ENCODE measurements at regions not wholly inside any gene's neighbourhood (a gene's known extent, or its start where the extent isn't known, plus 50 kb on each side); places are given as distances from the start of the nearest gene placed in this dataset.
A peak's percentile ranks its signal among the peaks of the same experiment; 100 is the strongest.

DNA sequence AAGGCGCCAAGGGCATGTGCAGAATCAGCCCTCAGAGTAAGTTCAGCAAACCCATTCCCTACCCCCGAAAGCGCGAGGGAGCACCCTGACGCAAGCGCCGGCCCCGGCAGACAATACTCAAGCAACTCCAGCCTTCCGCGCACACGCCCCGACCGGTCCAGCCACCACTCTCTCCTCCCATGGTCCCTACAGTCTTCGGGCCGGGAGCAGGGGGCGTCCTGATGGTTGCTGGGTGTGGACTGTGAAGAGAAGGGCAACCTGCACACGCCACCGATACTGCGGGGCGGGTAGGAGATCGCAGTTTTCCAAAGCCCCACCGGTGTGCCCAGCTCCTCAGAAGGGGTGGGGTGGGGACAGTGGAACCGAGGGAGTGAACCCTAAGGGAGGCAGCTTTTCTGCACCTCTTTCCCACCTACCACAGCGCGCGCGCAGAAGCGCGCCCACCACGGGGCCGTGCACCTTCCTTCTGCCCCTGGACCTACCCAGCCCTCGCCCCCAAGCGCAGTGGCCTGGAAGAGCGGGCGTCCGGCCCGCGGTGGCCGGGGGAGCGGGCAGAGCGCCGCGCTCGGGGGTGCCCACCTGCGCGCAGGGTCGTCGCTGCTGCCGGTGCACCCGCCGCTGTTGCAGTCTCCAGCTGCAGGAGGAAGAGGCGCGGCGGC is 650.2 kb upstream of the DIPK2B start (continued):
- TF ChIP-seq, protein P1, sequence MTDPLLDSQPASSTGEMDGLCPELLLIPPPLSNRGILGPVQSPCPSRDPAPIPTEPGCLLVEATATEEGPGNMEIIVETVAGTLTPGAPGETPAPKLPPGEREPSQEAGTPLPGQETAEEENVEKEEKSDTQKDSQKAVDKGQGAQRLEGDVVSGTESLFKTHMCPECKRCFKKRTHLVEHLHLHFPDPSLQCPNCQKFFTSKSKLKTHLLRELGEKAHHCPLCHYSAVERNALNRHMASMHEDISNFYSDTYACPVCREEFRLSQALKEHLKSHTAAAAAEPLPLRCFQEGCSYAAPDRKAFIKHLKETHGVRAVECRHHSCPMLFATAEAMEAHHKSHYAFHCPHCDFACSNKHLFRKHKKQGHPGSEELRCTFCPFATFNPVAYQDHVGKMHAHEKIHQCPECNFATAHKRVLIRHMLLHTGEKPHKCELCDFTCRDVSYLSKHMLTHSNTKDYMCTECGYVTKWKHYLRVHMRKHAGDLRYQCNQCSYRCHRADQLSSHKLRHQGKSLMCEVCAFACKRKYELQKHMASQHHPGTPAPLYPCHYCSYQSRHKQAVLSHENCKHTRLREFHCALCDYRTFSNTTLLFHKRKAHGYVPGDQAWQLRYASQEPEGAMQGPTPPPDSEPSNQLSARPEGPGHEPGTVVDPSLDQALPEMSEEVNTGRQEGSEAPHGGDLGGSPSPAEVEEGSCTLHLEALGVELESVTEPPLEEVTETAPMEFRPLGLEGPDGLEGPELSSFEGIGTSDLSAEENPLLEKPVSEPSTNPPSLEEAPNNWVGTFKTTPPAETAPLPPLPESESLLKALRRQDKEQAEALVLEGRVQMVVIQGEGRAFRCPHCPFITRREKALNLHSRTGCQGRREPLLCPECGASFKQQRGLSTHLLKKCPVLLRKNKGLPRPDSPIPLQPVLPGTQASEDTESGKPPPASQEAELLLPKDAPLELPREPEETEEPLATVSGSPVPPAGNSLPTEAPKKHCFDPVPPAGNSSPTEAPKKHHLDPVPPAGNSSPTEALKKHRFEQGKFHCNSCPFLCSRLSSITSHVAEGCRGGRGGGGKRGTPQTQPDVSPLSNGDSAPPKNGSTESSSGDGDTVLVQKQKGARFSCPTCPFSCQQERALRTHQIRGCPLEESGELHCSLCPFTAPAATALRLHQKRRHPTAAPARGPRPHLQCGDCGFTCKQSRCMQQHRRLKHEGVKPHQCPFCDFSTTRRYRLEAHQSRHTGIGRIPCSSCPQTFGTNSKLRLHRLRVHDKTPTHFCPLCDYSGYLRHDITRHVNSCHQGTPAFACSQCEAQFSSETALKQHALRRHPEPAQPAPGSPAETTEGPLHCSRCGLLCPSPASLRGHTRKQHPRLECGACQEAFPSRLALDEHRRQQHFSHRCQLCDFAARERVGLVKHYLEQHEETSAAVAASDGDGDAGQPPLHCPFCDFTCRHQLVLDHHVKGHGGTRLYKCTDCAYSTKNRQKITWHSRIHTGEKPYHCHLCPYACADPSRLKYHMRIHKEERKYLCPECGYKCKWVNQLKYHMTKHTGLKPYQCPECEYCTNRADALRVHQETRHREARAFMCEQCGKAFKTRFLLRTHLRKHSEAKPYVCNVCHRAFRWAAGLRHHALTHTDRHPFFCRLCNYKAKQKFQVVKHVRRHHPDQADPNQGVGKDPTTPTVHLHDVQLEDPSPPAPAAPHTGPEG (CRISPR knock-in tag; IDR thresholded peaks at IDR 0.05): no peak
- no peak for TF ChIP-seq ZNF251 (CRISPR knock-in tag; IDR thresholded peaks at IDR 0.05)
- no peak for TF ChIP-seq SMARCC2 (IDR thresholded peaks at IDR 0.05)
- TF ChIP-seq, protein P2, sequence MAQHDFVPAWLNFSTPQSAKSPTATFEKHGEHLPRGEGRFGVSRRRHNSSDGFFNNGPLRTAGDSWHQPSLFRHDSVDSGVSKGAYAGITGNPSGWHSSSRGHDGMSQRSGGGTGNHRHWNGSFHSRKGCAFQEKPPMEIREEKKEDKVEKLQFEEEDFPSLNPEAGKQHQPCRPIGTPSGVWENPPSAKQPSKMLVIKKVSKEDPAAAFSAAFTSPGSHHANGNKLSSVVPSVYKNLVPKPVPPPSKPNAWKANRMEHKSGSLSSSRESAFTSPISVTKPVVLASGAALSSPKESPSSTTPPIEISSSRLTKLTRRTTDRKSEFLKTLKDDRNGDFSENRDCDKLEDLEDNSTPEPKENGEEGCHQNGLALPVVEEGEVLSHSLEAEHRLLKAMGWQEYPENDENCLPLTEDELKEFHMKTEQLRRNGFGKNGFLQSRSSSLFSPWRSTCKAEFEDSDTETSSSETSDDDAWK (CRISPR knock-in tag; IDR thresholded peaks at IDR 0.05): no peak
- no peak for TF ChIP-seq ZNF772 (CRISPR knock-in tag; IDR thresholded peaks at IDR 0.05)
- TF ChIP-seq ZNF557 (CRISPR knock-in tag; IDR thresholded peaks at IDR 0.05): no peak
- no peak for TF ChIP-seq TOE1 (CRISPR knock-in tag; IDR thresholded peaks at IDR 0.05)
- no peak for TF ChIP-seq IKZF4 (CRISPR knock-in tag; IDR thresholded peaks at IDR 0.05; ENCODE audit: borderline replicate concordance, low read depth, not compliant biosample characterization)
- 0 out of 2 replicates have a peak, but pooled peaks have one; percentile 15 for TF ChIP-seq FOXC1 (CRISPR knock-in tag; IDR thresholded peaks at IDR 0.05; ENCODE audit: borderline replicate concordance)
- peak; percentile 42; the same call in 1 of the 2 replicates for TF ChIP-seq ZNF501 (CRISPR knock-in tag; IDR thresholded peaks at IDR 0.05)
- TF ChIP-seq ZBTB8A (CRISPR knock-in tag; IDR thresholded peaks at IDR 0.05; ENCODE audit: borderline replicate concordance, low read depth): no peak
- no peak for TF ChIP-seq DMAP1 (CRISPR knock-in tag; IDR thresholded peaks at IDR 0.05)
- TF ChIP-seq CENPT (CRISPR knock-in tag; IDR thresholded peaks at IDR 0.05; ENCODE audit: low read depth): no peak
- no peak for TF ChIP-seq HOXD1 (CRISPR knock-in tag; IDR thresholded peaks at IDR 0.05)
- TF ChIP-seq ZNF607 (CRISPR knock-in tag; IDR thresholded peaks at IDR 0.05; ENCODE audit: borderline replicate concordance): peak; percentile 57; the same call in 1 of the 2 replicates
- no peak for TF ChIP-seq ZKSCAN8 (CRISPR knock-in tag; IDR thresholded peaks at IDR 0.05; ENCODE audit: borderline replicate concordance)
- TF ChIP-seq PCBP2 (optimal IDR thresholded peaks at IDR 0.05; ENCODE audit: low read depth, low read length, poor library complexity, severe bottlenecking): no peak
- TF ChIP-seq, protein P3, sequence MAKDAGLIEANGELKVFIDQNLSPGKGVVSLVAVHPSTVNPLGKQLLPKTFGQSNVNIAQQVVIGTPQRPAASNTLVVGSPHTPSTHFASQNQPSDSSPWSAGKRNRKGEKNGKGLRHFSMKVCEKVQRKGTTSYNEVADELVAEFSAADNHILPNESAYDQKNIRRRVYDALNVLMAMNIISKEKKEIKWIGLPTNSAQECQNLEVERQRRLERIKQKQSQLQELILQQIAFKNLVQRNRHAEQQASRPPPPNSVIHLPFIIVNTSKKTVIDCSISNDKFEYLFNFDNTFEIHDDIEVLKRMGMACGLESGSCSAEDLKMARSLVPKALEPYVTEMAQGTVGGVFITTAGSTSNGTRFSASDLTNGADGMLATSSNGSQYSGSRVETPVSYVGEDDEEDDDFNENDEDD (CRISPR knock-in tag; IDR thresholded peaks at IDR 0.05; ENCODE audit: borderline replicate concordance): peak; percentile 38; the same call in 1 of the 2 replicates
- TF ChIP-seq, protein P4, sequence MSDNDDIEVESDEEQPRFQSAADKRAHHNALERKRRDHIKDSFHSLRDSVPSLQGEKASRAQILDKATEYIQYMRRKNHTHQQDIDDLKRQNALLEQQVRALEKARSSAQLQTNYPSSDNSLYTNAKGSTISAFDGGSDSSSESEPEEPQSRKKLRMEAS (IDR thresholded peaks at IDR 0.05): peak; percentile 8; the same call in 1 of the 2 replicates
- no peak for TF ChIP-seq KDM1A (CRISPR knock-in tag; IDR thresholded peaks at IDR 0.05)
